Natural killer cell treated with Interleukin-12 subunit alpha and Interleukin-12 subunit beta and Interleukin-15 and Interleukin-18, amount 100 ng/mL, for 72 hours (primary cell): ENCODE measurements at regions not wholly inside any gene's neighbourhood (a gene's known extent, or its start where the extent isn't known, plus 50 kb on each side); places are given as distances from the start of the nearest gene placed in this dataset.

Experiments used
- ATAC-seq, 2 donors: fragments of 150-1000 bp; cut with Tn5 transposase in 1 of 2; sonication (Bioruptor Pico), chemical (Tn5 transposase) in 1 of 2; 2 replicates each; pipeline ENCODE4 v1.10.0; 2021
- DNase-seq: peaks from one replicate; pipeline ENCODE4 v3.0.0; 2022; ENCODE audit warnings: low spot score
- H3K27ac Mint-ChIP-seq, 2 donors: 1 replicate in 1 of 2; 2 replicates in 1 of 2; pipeline ENCODE4 v1.8.0; 2022; ENCODE audit warnings: mixed read lengths in 2 of 2, mild to moderate bottlenecking in 1 of 2, moderate library complexity in 1 of 2
- H3K27me3 Mint-ChIP-seq, 2 donors: 1 replicate in 1 of 2; 2 replicates in 1 of 2; pipeline ENCODE4 v1.8.0; 2022; ENCODE audit warnings: mixed read lengths in 2 of 2
- H3K36me3 Mint-ChIP-seq: one replicate; pipeline ENCODE4 v1.8.0; 2022; ENCODE audit warnings: mixed read lengths
- H3K4me1 Mint-ChIP-seq, 2 donors: 1 replicate in 1 of 2; 2 replicates in 1 of 2; pipeline ENCODE4 v1.8.0; 2022; ENCODE audit warnings: low read depth in 2 of 2, mixed read lengths in 2 of 2, mild to moderate bottlenecking in 1 of 2
- H3K4me3 Mint-ChIP-seq: one replicate; pipeline ENCODE4 v1.8.0; 2022; ENCODE audit warnings: mixed read lengths
- H3K9me3 Mint-ChIP-seq: 2 replicates; pipeline ENCODE4 v1.8.0; 2022; ENCODE audit warnings: mixed read lengths

- Mint-ChIP-seq H3K4me3 (no peak overlapping the region), H3K36me3 (peaks cover 7% of the 10 kb centered on the region), H3K9me3 (peaks cover 7% of the 10 kb centered on the region), H3K4me1 (no peaks in the 10 kb centered on the region), H3K27ac (no peak overlapping the region), H3K27me3 (no peaks in the 10 kb centered on the region)
- no peak for DNase-seq
- no peak for ATAC-seq
These were observed 1452.3 kb downstream of the NCAM2 start for GRCh38 chr21:22450507-22450906.

GRCh38 chr21:22456241-22456640 lies 1458.0 kb downstream of the NCAM2 start:
- H3K36me3 Mint-ChIP-seq: peaks cover 7% of the 10 kb centered on the region
- H3K27me3 Mint-ChIP-seq: no peaks in the 10 kb centered on the region
- H3K4me1 Mint-ChIP-seq: no peaks in the 10 kb centered on the region
- ATAC-seq (no peak), DNase-seq (no peak)
- no peak overlapping the region for H3K4me3 Mint-ChIP-seq
- no peak overlapping the region for H3K27ac Mint-ChIP-seq
- H3K9me3 Mint-ChIP-seq: peaks cover 8% of the 10 kb centered on the region

- Mint-ChIP-seq H3K36me3 (peaks cover 4% of the 10 kb centered on the region), H3K4me3 (no peak overlapping the region), H3K27ac (no peak overlapping the region), H3K9me3 (peaks cover 12% of the 10 kb centered on the region), H3K4me1 (no peaks in the 10 kb centered on the region), H3K27me3 (no peaks in the 10 kb centered on the region)
- DNase-seq (no peak), ATAC-seq (no peak)
These were observed 1470.7 kb downstream of the NCAM2 start for GRCh38 chr21:22468893-22469292.

- Mint-ChIP-seq H3K27me3 (no peaks in the 10 kb centered on the region), H3K36me3 (peaks cover 11% of the 10 kb centered on the region), H3K9me3 (peaks cover 17% of the 10 kb centered on the region), H3K4me1 (no peaks in the 10 kb centered on the region), H3K27ac (no peak overlapping the region), H3K4me3 (no peak overlapping the region)
- ATAC-seq (no peak), DNase-seq (no peak)
These were observed 1476.2 kb downstream of the NCAM2 start for GRCh38 chr21:22474403-22474802.

- peaks cover 12% of the 10 kb centered on the region for H3K36me3 Mint-ChIP-seq
These were observed 1478.0 kb downstream of the NCAM2 start for GRCh38 chr21:22476214-22476613.

GRCh38 chr21:22476726-22477646 lies 1478.8 kb downstream of the NCAM2 start:
- DNase-seq (no peak), ATAC-seq (no peak)
- no peak overlapping the region for H3K4me3 Mint-ChIP-seq
- no peaks in the 10 kb centered on the region for H3K27me3 Mint-ChIP-seq
- peaks cover 12% of the 10 kb centered on the region for H3K36me3 Mint-ChIP-seq
- no peak overlapping the region for H3K27ac Mint-ChIP-seq
- peaks cover 10% of the 10 kb centered on the region for H3K9me3 Mint-ChIP-seq
- no peaks in the 10 kb centered on the region for H3K4me1 Mint-ChIP-seq

More at GRCh38 chr21:22476214-22476613, 1478.0 kb downstream of the NCAM2 start:
- DNase-seq (no peak), ATAC-seq (no peak)
- Mint-ChIP-seq H3K9me3 (peaks cover 10% of the 10 kb centered on the region), H3K27ac (no peak overlapping the region), H3K4me3 (no peak overlapping the region), H3K27me3 (no peaks in the 10 kb centered on the region), H3K4me1 (no peaks in the 10 kb centered on the region)

GRCh38 chr21:22490049-22490448 lies 1491.8 kb downstream of the NCAM2 start:
- no peaks in the 10 kb centered on the region for H3K27me3 Mint-ChIP-seq
- no peaks in the 10 kb centered on the region for H3K4me1 Mint-ChIP-seq
- no peak overlapping the region for H3K27ac Mint-ChIP-seq
- no peak for DNase-seq
- peaks cover 12% of the 10 kb centered on the region for H3K9me3 Mint-ChIP-seq
- no peak for ATAC-seq
- H3K4me3 Mint-ChIP-seq: no peak overlapping the region
- H3K36me3 Mint-ChIP-seq: peaks cover 9% of the 10 kb centered on the region

GRCh38 chr21:22516230-22516629 lies 1518.0 kb downstream of the NCAM2 start:
- Mint-ChIP-seq H3K9me3 (peaks cover 5% of the 10 kb centered on the region), H3K4me3 (no peak overlapping the region), H3K27ac (no peak overlapping the region), H3K27me3 (no peaks in the 10 kb centered on the region), H3K36me3 (peaks cover 6% of the 10 kb centered on the region), H3K4me1 (no peaks in the 10 kb centered on the region)
- no peak for DNase-seq
- ATAC-seq: no peak

- Mint-ChIP-seq H3K27ac (no peak overlapping the region), H3K4me3 (no peak overlapping the region), H3K27me3 (no peaks in the 10 kb centered on the region), H3K36me3 (peaks cover 31% of the 10 kb centered on the region), H3K4me1 (no peaks in the 10 kb centered on the region), H3K9me3 (peaks cover 32% of the 10 kb centered on the region)
- no peak for DNase-seq
- no peak for ATAC-seq
These were observed 1537.4 kb downstream of the NCAM2 start for GRCh38 chr21:22535630-22536029.

GRCh38 chr21:22536509-22536908 lies 1538.3 kb downstream of the NCAM2 start:
- H3K36me3 Mint-ChIP-seq: peaks cover 36% of the 10 kb centered on the region
- H3K27ac Mint-ChIP-seq: no peak overlapping the region
- ATAC-seq: no peak

GRCh38 chr21:22544747-22545146 lies 1546.5 kb downstream of the NCAM2 start:
- Mint-ChIP-seq H3K4me1 (no peaks in the 10 kb centered on the region), H3K27ac (no peak overlapping the region), H3K27me3 (no peaks in the 10 kb centered on the region), H3K36me3 (peaks cover 6% of the 10 kb centered on the region), H3K9me3 (peaks cover 11% of the 10 kb centered on the region), H3K4me3 (no peak overlapping the region)
- DNase-seq (no peak), ATAC-seq (no peak)

More at GRCh38 chr21:22536509-22536908, 1538.3 kb downstream of the NCAM2 start:
- no peak for DNase-seq
- Mint-ChIP-seq H3K27me3 (no peaks in the 10 kb centered on the region), H3K4me1 (no peaks in the 10 kb centered on the region), H3K9me3 (peaks cover 35% of the 10 kb centered on the region), H3K4me3 (no peak overlapping the region)

GRCh38 chr21:22552390-22552789 lies 1554.2 kb downstream of the NCAM2 start:
- Mint-ChIP-seq H3K36me3 (no peaks in the 10 kb centered on the region), H3K9me3 (peaks cover 3% of the 10 kb centered on the region), H3K27ac (no peak overlapping the region), H3K4me1 (no peaks in the 10 kb centered on the region), H3K4me3 (no peak overlapping the region), H3K27me3 (no peaks in the 10 kb centered on the region)
- DNase-seq (no peak), ATAC-seq (no peak)

GRCh38 chr21:22554690-22555316 lies 1556.6 kb downstream of the NCAM2 start:
- peaks cover 3% of the 10 kb centered on the region for H3K36me3 Mint-ChIP-seq
- H3K27me3 Mint-ChIP-seq: no peaks in the 10 kb centered on the region
- no peak overlapping the region for H3K4me3 Mint-ChIP-seq
- no peaks in the 10 kb centered on the region for H3K4me1 Mint-ChIP-seq
- no peak overlapping the region for H3K27ac Mint-ChIP-seq
- H3K9me3 Mint-ChIP-seq: peaks cover 10% of the 10 kb centered on the region
- ATAC-seq: no peak
- DNase-seq: no peak

GRCh38 chr21:22556829-22557228 lies 1558.6 kb downstream of the NCAM2 start:
- DNase-seq: no peak
- ATAC-seq: no peak
- Mint-ChIP-seq H3K27me3 (no peaks in the 10 kb centered on the region), H3K4me1 (no peaks in the 10 kb centered on the region), H3K27ac (no peak overlapping the region), H3K9me3 (peaks cover 21% of the 10 kb centered on the region), H3K36me3 (peaks cover 10% of the 10 kb centered on the region), H3K4me3 (no peak overlapping the region)
